Chondrocyte (in vitro differentiated cells): ENCODE measurements at regions not wholly inside any gene's neighbourhood (a gene's known extent, or its start where the extent isn't known, plus 50 kb on each side); places are given as distances from the start of the nearest gene placed in this dataset.

Source experiments
- DNase-seq: peaks from one replicate; pipeline ENCODE4 v3.0.0; 2021; ENCODE audit warnings: mixed read lengths, low spot score
- H3K27ac Mint-ChIP-seq: one replicate; pipeline ENCODE4 v1.8.0; 2021; ENCODE audit warnings: mild to moderate bottlenecking, moderate library complexity, mixed read lengths; ENCODE audit not compliant: unreplicated experiment
- H3K27me3 Mint-ChIP-seq: 2 replicates; pipeline ENCODE4 v1.8.0; 2021; ENCODE audit warnings: low read depth, mixed read lengths
- H3K36me3 Mint-ChIP-seq: 2 replicates; pipeline ENCODE4 v1.8.0; 2021; ENCODE audit warnings: low read depth, mixed read lengths
- H3K4me1 Mint-ChIP-seq: 2 replicates; pipeline ENCODE4 v1.8.0; 2021; ENCODE audit warnings: low read depth, mild to moderate bottlenecking, mixed read lengths
- H3K4me3 Mint-ChIP-seq: one replicate; pipeline ENCODE4 v1.8.0; 2021; ENCODE audit warnings: mild to moderate bottlenecking, moderate library complexity, mixed read lengths; ENCODE audit not compliant: unreplicated experiment
- H3K9me3 Mint-ChIP-seq: 2 replicates; pipeline ENCODE4 v1.8.0; 2021; ENCODE audit warnings: low read depth, mixed read lengths
- TF ChIP-seq, protein P1 (sequence below): fragments of 200-600 bp; sonication (generic); IDR thresholded peaks from 2 replicates; pipeline ENCODE4 v1.5.0; 2021; ENCODE audit warnings: antibody characterized with exemption, mild to moderate bottlenecking, moderate library complexity

DNA sequence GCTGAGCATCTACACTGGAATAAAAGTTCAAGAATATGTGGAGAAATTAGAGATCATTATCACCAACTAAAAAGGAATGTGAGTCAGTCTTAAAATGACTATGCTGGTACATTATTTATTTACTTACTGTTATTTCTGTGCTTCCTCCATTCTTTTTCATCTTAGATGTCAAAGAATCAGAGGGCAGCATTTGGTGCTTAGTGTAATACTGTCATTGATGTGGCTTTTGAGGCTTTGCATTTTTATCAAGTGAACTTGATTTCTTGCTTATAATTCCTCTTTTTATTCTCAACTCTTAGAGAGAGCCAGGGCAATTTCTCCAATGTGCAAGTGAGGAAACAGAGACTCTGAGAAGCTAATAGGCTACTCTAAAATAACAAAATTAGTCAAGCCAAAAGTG lies 163.7 kb upstream of the TRPC7 start:
- H3K27ac Mint-ChIP-seq, result no peak overlapping the region
- TF ChIP-seq, protein P1, sequence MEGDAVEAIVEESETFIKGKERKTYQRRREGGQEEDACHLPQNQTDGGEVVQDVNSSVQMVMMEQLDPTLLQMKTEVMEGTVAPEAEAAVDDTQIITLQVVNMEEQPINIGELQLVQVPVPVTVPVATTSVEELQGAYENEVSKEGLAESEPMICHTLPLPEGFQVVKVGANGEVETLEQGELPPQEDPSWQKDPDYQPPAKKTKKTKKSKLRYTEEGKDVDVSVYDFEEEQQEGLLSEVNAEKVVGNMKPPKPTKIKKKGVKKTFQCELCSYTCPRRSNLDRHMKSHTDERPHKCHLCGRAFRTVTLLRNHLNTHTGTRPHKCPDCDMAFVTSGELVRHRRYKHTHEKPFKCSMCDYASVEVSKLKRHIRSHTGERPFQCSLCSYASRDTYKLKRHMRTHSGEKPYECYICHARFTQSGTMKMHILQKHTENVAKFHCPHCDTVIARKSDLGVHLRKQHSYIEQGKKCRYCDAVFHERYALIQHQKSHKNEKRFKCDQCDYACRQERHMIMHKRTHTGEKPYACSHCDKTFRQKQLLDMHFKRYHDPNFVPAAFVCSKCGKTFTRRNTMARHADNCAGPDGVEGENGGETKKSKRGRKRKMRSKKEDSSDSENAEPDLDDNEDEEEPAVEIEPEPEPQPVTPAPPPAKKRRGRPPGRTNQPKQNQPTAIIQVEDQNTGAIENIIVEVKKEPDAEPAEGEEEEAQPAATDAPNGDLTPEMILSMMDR, result no peak
- H3K4me3 Mint-ChIP-seq, result no peak overlapping the region
- no peaks in the 10 kb centered on the region for H3K4me1 Mint-ChIP-seq
- H3K36me3 Mint-ChIP-seq, result no peaks in the 10 kb centered on the region
- peaks cover 2% of the 10 kb centered on the region for H3K27me3 Mint-ChIP-seq
- no peak for DNase-seq
- no peaks in the 10 kb centered on the region for H3K9me3 Mint-ChIP-seq

GRCh38 chr5:136528481-136529030 lies 163.2 kb upstream of the TRPC7 start:
- Mint-ChIP-seq H3K4me1 (no peaks in the 10 kb centered on the region), H3K4me3 (no peak overlapping the region), H3K9me3 (no peaks in the 10 kb centered on the region), H3K36me3 (no peaks in the 10 kb centered on the region), H3K27me3 (peaks cover 2% of the 10 kb centered on the region), H3K27ac (no peak overlapping the region)
- no peak for DNase-seq
- TF ChIP-seq, protein P1, result no peak

GRCh38 chr5:136527311-136527710 lies 162.0 kb upstream of the TRPC7 start:
- no peaks in the 10 kb centered on the region for H3K36me3 Mint-ChIP-seq
- TF ChIP-seq, protein P1, result no peak
- H3K27me3 Mint-ChIP-seq, result peaks cover 2% of the 10 kb centered on the region
- H3K4me3 Mint-ChIP-seq, result no peak overlapping the region
- no peak for DNase-seq
- H3K9me3 Mint-ChIP-seq, result no peaks in the 10 kb centered on the region
- H3K4me1 Mint-ChIP-seq, result no peaks in the 10 kb centered on the region
- H3K27ac Mint-ChIP-seq, result no peak overlapping the region

- peaks cover 2% of the 10 kb centered on the region for H3K27me3 Mint-ChIP-seq
- no peak overlapping the region for H3K4me3 Mint-ChIP-seq
- H3K9me3 Mint-ChIP-seq, result no peaks in the 10 kb centered on the region
- TF ChIP-seq, protein P1, result no peak
- H3K27ac Mint-ChIP-seq, result no peak overlapping the region
- H3K4me1 Mint-ChIP-seq, result no peaks in the 10 kb centered on the region
- no peak for DNase-seq
- H3K36me3 Mint-ChIP-seq, result no peaks in the 10 kb centered on the region
Observed at GRCh38 chr5:136526791-136527190, 161.4 kb upstream of the TRPC7 start.

DNA sequence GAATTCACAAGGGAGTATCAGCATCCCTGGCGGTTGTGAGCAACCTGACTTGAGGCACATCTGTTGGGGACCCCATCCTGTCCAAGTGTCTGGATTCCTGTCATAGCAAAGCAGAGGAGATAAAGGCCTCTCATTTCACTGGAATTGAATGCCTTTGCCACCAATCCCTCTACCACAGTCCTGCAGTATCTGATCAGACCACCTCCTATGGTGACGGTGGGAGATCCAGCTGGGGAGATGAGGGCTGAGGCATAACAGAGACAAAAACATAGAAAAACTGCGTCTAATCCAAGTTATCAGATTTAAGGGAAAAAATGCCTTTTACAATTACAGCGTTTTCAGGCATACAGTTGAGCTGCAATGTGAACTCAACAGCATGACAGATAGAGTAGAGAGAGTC lies 160.7 kb upstream of the TRPC7 start:
- Mint-ChIP-seq H3K36me3 (no peaks in the 10 kb centered on the region), H3K4me3 (no peak overlapping the region), H3K27ac (no peak overlapping the region), H3K27me3 (peaks cover 7% of the 10 kb centered on the region), H3K4me1 (no peaks in the 10 kb centered on the region), H3K9me3 (no peaks in the 10 kb centered on the region)
- TF ChIP-seq, protein P1, result no peak
- no peak for DNase-seq
